Spleen (tissue), 11 donors: ENCODE measurements at regions not wholly inside any gene's neighbourhood (a gene's known extent, or its start where the extent isn't known, plus 50 kb on each side); places are given as distances from the start of the nearest gene placed in this dataset.

Experiments used
- DNase-seq: peaks from one replicate; pipeline ENCODE4 v3.0.0-alpha.2; 2020
- H3K27ac ChIP-seq, 8 donors: fragments of 200-600 bp; sonication (generic) in 7 of 8; 1 replicate in 4 of 8; 2 replicates in 4 of 8; pipeline versions ENCODE4 v1.5.0 to v1.8.0; 2016 to 2021; ENCODE audit warnings: inconsistent platforms in 4 of 8, mild to moderate bottlenecking in 4 of 8, moderate library complexity in 1 of 8
- H3K27me3 ChIP-seq, 7 donors: fragments of 200-600 bp; sonication (generic) in 6 of 7; replicated peaks in 1 of 7; 1 replicate in 4 of 7; 2 replicates in 3 of 7; pipeline versions ENCODE4 v1.5.0 to v1.8.0; 2016 to 2021; ENCODE audit warnings: inconsistent platforms in 3 of 7, mild to moderate bottlenecking in 1 of 7
- H3K36me3 ChIP-seq, 6 donors: fragments of 200-600 bp; sonication (generic) in 5 of 6; 1 replicate in 4 of 6; 2 replicates in 2 of 6; pipeline versions ENCODE4 v1.5.0 to v1.8.0; 2016 to 2021; ENCODE audit warnings: inconsistent platforms in 2 of 6
- H3K4me1 ChIP-seq, 6 donors: fragments of 200-600 bp; sonication (generic) in 5 of 6; 1 replicate in 3 of 6; 2 replicates in 3 of 6; pipeline versions ENCODE4 v1.5.0 to v1.8.0; 2016 to 2021; ENCODE audit warnings: inconsistent platforms in 3 of 6
- H3K4me3 ChIP-seq, 8 donors: fragments of 200-600 bp; sonication (generic) in 7 of 8; 1 replicate in 4 of 8; 2 replicates in 4 of 8; pipeline versions ENCODE4 v1.5.0 to v1.8.0; 2016 to 2021; ENCODE audit warnings: inconsistent platforms in 4 of 8, mild to moderate bottlenecking in 4 of 8, moderate library complexity in 2 of 8
- H3K9me3 ChIP-seq, 8 donors: fragments of 200-600 bp; sonication (generic) in 7 of 8; 1 replicate in 4 of 8; 2 replicates in 4 of 8; pipeline versions ENCODE4 v1.5.0 to v1.8.0; 2016 to 2021; ENCODE audit warnings: inconsistent platforms in 4 of 8
- POLR2A ChIP-seq, 3 donors: fragments of 450-650 bp; IDR thresholded peaks; one replicate each; pipeline ENCODE4 v1.5.1; 2017; ENCODE audit warnings: antibody characterized with exemption in 3 of 3, mild to moderate bottlenecking in 1 of 3
- POLR2AphosphoS5 ChIP-seq, 3 donors: sonication (generic); formaldehyde crosslinking; IDR thresholded peaks; one replicate each; pipeline ENCODE4 v1.5.1; 2017; ENCODE audit warnings: antibody characterized with exemption in 3 of 3
- WGBS, 5 donors: extraction: QIAGEN DNeasy Blood & Tissue Kit in 3 of 5; methylation state at CpG; one replicate each; pipeline versions ENCODE4 v1.1.5 to v1.1.7; 2013 to 2018; 5-methylcytosine and 5-hydroxymethylcytosine counted together
- intact Hi-C: fragments of 100-400 bp; cut with DNase I; formaldehyde crosslinking; loops from one replicate; pipeline ENCODE4 v1.15.0; 2023; ENCODE audit warnings: low total_unique reads
- TF ChIP-seq, protein P1 (sequence below), 11 experiments: fragments of 200-600 bp in 7 of 11; fragments of 450-650 bp in 4 of 11; sonication (generic) in 4 of 11; IDR thresholded peaks in 8 of 11; conservative IDR thresholded peaks in 3 of 11; 1 replicate in 7 of 11; 2 replicates in 4 of 11; pipeline versions ENCODE4 v1.4.0 to v1.8.0; 2016 to 2021; ENCODE audit warnings: antibody characterized with exemption in 11 of 11, inconsistent platforms in 4 of 11, mild to moderate bottlenecking in 1 of 11
- donor health status: healthy with polysubstance abuse.
- donor health status: DM: no; HTN: no; CAD: no; lungs with moderate emphysema.
- donor health status: DM: no; HTN: no; CAD: no.
- donor health status: Bipolar disorder and iron deficiency.
- donor health status: healthy.
- donor health status: DM: no; HTN: no; CAD: no.
- donor health status: DM: yes; HTN: yes; CAD: no.

- H3K27ac ChIP-seq, result no peak overlapping the region
- H3K4me3 ChIP-seq, result no peak overlapping the region
- DNase-seq, result no peak
- TF ChIP-seq, protein P1, sequence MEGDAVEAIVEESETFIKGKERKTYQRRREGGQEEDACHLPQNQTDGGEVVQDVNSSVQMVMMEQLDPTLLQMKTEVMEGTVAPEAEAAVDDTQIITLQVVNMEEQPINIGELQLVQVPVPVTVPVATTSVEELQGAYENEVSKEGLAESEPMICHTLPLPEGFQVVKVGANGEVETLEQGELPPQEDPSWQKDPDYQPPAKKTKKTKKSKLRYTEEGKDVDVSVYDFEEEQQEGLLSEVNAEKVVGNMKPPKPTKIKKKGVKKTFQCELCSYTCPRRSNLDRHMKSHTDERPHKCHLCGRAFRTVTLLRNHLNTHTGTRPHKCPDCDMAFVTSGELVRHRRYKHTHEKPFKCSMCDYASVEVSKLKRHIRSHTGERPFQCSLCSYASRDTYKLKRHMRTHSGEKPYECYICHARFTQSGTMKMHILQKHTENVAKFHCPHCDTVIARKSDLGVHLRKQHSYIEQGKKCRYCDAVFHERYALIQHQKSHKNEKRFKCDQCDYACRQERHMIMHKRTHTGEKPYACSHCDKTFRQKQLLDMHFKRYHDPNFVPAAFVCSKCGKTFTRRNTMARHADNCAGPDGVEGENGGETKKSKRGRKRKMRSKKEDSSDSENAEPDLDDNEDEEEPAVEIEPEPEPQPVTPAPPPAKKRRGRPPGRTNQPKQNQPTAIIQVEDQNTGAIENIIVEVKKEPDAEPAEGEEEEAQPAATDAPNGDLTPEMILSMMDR (IDR thresholded peaks at IDR 0.05 in 8 of 11, conservative IDR thresholded peaks at IDR 0.05 in 3 of 11), result no peak
- no peak for TF ChIP-seq POLR2A (IDR thresholded peaks at IDR 0.05)
- no peak for TF ChIP-seq POLR2AphosphoS5 (IDR thresholded peaks at IDR 0.05)
- intact Hi-C loops, result no loop called here
- H3K27me3 ChIP-seq, result no peaks in the 10 kb centered on the region
- 67 to 89% (median 79%) methylated on average over 3 of the region's 3 CpGs for WGBS, 5 donors
- H3K9me3 ChIP-seq, result no peaks in the 10 kb centered on the region
- H3K4me1 ChIP-seq, result no peaks in the 10 kb centered on the region
- no peaks in the 10 kb centered on the region for H3K36me3 ChIP-seq
Measured at GRCh38 chr2:75925331-75926024, 214.8 kb upstream of the GCFC2 start.

DNA sequence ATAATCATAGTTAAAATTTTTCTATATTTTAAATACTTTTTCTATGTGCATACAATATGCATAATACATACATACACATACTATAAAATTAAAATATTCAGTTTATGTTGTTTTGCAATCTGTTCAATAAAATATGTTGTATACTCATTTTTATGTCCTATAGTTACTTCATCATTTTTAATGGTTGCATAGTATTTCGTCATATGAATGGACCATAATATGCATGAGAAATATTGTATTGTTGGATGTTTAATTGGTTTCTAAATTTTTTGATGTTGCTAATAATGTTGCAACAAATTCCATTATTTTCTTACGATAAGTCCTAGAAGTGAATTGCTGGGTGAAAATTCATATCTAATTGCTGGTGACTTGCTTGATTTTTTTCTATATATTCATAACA, 211.5 kb upstream of the GCFC2 start:
- TF ChIP-seq POLR2A (IDR thresholded peaks at IDR 0.05) (no peak), POLR2AphosphoS5 (IDR thresholded peaks at IDR 0.05) (no peak)
- TF ChIP-seq, protein P1 (IDR thresholded peaks at IDR 0.05 in 8 of 11, conservative IDR thresholded peaks at IDR 0.05 in 3 of 11), result no peak
- no peaks in the 10 kb centered on the region for H3K36me3 ChIP-seq
- no peak for DNase-seq
- H3K9me3 ChIP-seq, result no peaks in the 10 kb centered on the region
- H3K27ac ChIP-seq, result no peak overlapping the region
- intact Hi-C loops, result no loop called here
- no peak overlapping the region for H3K4me3 ChIP-seq
- 65 to 92% (median 85%) methylated on average over 2 of the region's 2 CpGs for WGBS, 5 donors
- H3K27me3 ChIP-seq, result no peaks in the 10 kb centered on the region
- no peaks in the 10 kb centered on the region for H3K4me1 ChIP-seq

GRCh38 chr2:75920859-75921551, 210.3 kb upstream of the GCFC2 start:
- H3K27ac ChIP-seq, result no peak overlapping the region
- no peak for TF ChIP-seq POLR2A (IDR thresholded peaks at IDR 0.05)
- no peak for TF ChIP-seq POLR2AphosphoS5 (IDR thresholded peaks at IDR 0.05)
- TF ChIP-seq, protein P1 (IDR thresholded peaks at IDR 0.05 in 8 of 11, conservative IDR thresholded peaks at IDR 0.05 in 3 of 11), result no peak
- H3K36me3 ChIP-seq, result no peaks in the 10 kb centered on the region
- no peaks in the 10 kb centered on the region for H3K27me3 ChIP-seq
- DNase-seq, result no peak
- H3K4me1 ChIP-seq, result no peaks in the 10 kb centered on the region
- 50 to 63% (median 60%) methylated on average over 8 of the region's 8 CpGs for WGBS, 5 donors
- intact Hi-C loops, result no loop called here
- H3K4me3 ChIP-seq, result no peak overlapping the region
- H3K9me3 ChIP-seq, result no peaks in the 10 kb centered on the region

- intact Hi-C loops, result no loop called here
- H3K27me3 ChIP-seq, result no peaks in the 10 kb centered on the region
- H3K4me3 ChIP-seq, result no peak overlapping the region
- WGBS, 5 donors, result 59 to 75% (median 69%) methylated on average over 5 of the region's 5 CpGs
- no peaks in the 10 kb centered on the region for H3K9me3 ChIP-seq
- H3K27ac ChIP-seq, result no peak overlapping the region
- DNase-seq, result peak; percentile 57
- H3K4me1 ChIP-seq, result no peaks in the 10 kb centered on the region
- no peaks in the 10 kb centered on the region for H3K36me3 ChIP-seq
- no peak for TF ChIP-seq POLR2A (IDR thresholded peaks at IDR 0.05)
- TF ChIP-seq POLR2AphosphoS5 (IDR thresholded peaks at IDR 0.05), result no peak
- TF ChIP-seq, protein P1 (IDR thresholded peaks at IDR 0.05 in 8 of 11, conservative IDR thresholded peaks at IDR 0.05 in 3 of 11), result no peak
Measured at GRCh38 chr2:75915851-75916634, 205.3 kb upstream of the GCFC2 start.
